ENCODE measurements at regions not wholly inside any gene's neighbourhood (a gene's known extent, or its start where the extent isn't known, plus 50 kb on each side); places are given as distances from the start of the nearest gene placed in this dataset.

DNA sequence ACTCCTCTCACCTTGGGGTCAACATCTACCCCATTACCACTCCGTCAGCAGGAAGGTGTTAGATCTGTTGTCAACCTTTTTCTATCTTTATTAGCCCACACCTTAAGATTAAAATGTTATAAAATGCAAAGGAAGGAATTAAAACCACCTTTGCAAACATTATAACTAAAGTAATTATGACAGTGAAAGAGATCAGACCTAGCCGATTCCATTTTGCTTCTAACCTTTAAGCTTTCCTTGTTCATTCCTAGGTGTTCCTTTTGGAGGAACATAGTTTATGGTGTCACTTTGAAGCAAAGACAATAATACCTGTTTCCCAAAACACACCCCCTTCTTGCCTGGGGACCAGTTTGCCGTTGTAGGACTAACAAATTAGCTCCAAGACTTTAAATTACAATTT lies 1223.0 kb upstream of the ADGRB3 start:
- in situ Hi-C loops (cut with HindIII; ENCODE audit: low sequenced_read_pairs), result no loop called here
- DNase-seq (ENCODE audit: low read depth, low spot score), result no peak
- TF ChIP-seq CTCF (IDR thresholded peaks at IDR 0.05; ENCODE audit: low read depth, low read length), result no peak
- no peak overlapping the region for H3K4me3 ChIP-seq (ENCODE audit: low read depth, low read length)

- DNase-seq (ENCODE audit: low read depth, low spot score), result peak; percentile 38
- in situ Hi-C loops (cut with HindIII; ENCODE audit: low sequenced_read_pairs), result no loop called here
- no peak for TF ChIP-seq CTCF (IDR thresholded peaks at IDR 0.05; ENCODE audit: low read depth, low read length)
- no peak overlapping the region for H3K4me3 ChIP-seq (ENCODE audit: low read depth, low read length)
Measured at GRCh38 chr6:67411036-67411435, 1224.0 kb upstream of the ADGRB3 start.

DNA sequence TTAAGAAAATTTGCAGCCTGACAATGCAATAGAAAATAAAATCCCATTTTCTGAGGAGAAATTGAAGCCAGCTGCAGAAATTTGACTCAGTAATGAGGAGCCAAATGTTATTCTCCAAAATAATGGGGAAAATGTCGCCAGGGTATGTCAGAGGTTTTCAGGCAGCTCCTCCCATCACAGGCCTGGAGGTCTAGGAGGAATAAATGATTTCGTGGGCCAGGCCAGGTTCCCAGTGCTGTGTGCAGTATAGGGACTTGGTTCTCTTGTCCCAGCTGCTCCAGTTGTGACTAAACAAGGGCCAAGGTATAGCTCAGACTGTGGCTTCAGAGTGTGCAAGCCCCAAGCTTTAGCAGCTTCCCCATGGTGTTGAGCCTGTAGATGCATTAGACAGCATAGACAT lies 1240.8 kb upstream of the ADGRB3 start:
- TF ChIP-seq CTCF (IDR thresholded peaks at IDR 0.05; ENCODE audit: low read depth, low read length), result no peak
- in situ Hi-C loops (cut with HindIII; ENCODE audit: low sequenced_read_pairs), result no loop called here
- no peak for DNase-seq (ENCODE audit: low read depth, low spot score)
- no peak overlapping the region for H3K4me3 ChIP-seq (ENCODE audit: low read depth, low read length)

GRCh38 chr6:67393356-67393755 lies 1241.7 kb upstream of the ADGRB3 start:
- no peak for DNase-seq (ENCODE audit: low read depth, low spot score)
- in situ Hi-C loops (cut with HindIII; ENCODE audit: low sequenced_read_pairs), result no loop called here

GRCh38 chr6:67391955-67392354 lies 1243.1 kb upstream of the ADGRB3 start:
- no peak for DNase-seq (ENCODE audit: low read depth, low spot score)
- in situ Hi-C loops (cut with HindIII; ENCODE audit: low sequenced_read_pairs), result no loop called here
- TF ChIP-seq CTCF (IDR thresholded peaks at IDR 0.05; ENCODE audit: low read depth, low read length), result no peak
- H3K4me3 ChIP-seq (ENCODE audit: low read depth, low read length), result no peak overlapping the region

More at GRCh38 chr6:67393356-67393755, 1241.7 kb upstream of the ADGRB3 start:
- H3K4me3 ChIP-seq (ENCODE audit: low read depth, low read length), result no peak overlapping the region
- no peak for TF ChIP-seq CTCF (IDR thresholded peaks at IDR 0.05; ENCODE audit: low read depth, low read length)

DNA sequence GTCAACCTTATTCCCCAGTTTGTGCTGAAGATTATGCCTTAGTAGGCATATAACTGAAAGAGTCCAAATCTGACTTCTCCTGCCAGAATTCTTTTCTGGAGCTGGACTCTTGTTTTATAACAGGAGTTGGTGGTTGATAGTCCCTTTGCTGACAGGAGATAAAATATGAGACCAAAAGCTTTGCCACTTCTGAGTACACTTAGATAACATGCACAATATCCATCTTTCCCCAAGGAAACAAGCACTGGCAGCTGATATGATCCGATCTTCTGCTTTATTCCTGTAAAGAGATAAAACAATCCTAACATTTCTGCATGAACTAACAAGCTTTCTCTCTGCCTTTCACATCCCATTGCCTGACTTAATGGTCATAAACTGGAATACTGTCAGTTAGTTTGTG lies 1265.4 kb upstream of the ADGRB3 start:
- no peak overlapping the region for H3K4me3 ChIP-seq (ENCODE audit: low read depth, low read length)
- in situ Hi-C loops (cut with HindIII; ENCODE audit: low sequenced_read_pairs), result no loop called here
- no peak for TF ChIP-seq CTCF (IDR thresholded peaks at IDR 0.05; ENCODE audit: low read depth, low read length)
- no peak for DNase-seq (ENCODE audit: low read depth, low spot score)

DNA sequence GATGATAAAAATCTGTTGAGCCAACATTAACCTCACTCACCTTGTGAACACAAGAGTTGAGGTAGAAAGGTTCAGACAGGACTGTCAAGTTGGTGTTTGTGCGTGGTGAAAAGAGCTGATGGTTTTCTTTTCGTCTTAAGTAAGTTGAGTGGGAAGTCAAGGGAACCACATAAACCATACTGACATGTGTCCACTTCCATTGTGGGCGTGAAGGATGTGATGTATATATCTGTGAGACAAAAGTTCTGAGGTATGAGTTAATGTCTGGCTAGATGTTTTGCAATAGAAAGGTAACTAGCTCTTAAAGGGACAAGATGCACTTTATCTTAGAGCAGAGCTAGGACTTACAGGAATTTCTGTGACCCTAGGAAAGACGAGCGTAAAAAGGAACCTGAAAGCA lies 1272.1 kb upstream of the ADGRB3 start:
- no peak overlapping the region for H3K4me3 ChIP-seq (ENCODE audit: low read depth, low read length)
- no peak for TF ChIP-seq CTCF (IDR thresholded peaks at IDR 0.05; ENCODE audit: low read depth, low read length)
- in situ Hi-C loops (cut with HindIII; ENCODE audit: low sequenced_read_pairs), result no loop called here
- no peak for DNase-seq (ENCODE audit: low read depth, low spot score)

Measured in astrocyte of the spinal cord (primary cell).